ENCODE measurements at regions not wholly inside any gene's neighbourhood (a gene's known extent, or its start where the extent isn't known, plus 50 kb on each side); places are given as distances from the start of the nearest gene placed in this dataset.

- no peak for TF ChIP-seq CTCF (IDR thresholded peaks at IDR 0.05)
- TF ChIP-seq EZH2phosphoT487 (IDR thresholded peaks at IDR 0.05), result no peak
- no peak for TF ChIP-seq EZH2 (IDR thresholded peaks at IDR 0.05)
These were observed 666.0 kb upstream of the COX7C start for GRCh38 chr5:85951707-85952210.

Data from neural progenitor cell (in vitro differentiated cells).